AG04450 (cell line): ENCODE measurements at regions not wholly inside any gene's neighbourhood (a gene's known extent, or its start where the extent isn't known, plus 50 kb on each side); places are given as distances from the start of the nearest gene placed in this dataset.

Experiments used
- CTCF ChIA-PET: fragments of 300-600, 350-600 bp; formaldehyde crosslinking; extraction: SDS; loops from one replicate; lab custom pipeline; 2022; ENCODE audit warnings: antibody characterized with exemption, inconsistent platforms; lab: Charles Lee
- POLR2A ChIA-PET: fragments of 350-600 bp; formaldehyde crosslinking; extraction: SDS; loops from one replicate; lab custom pipeline; 2021; ENCODE audit warnings: antibody characterized with exemption, inconsistent platforms; lab: Yijun Ruan, JAX
- DNase-seq: peaks from one replicate; pipeline ENCODE4 v3.0.0-alpha.2; 2011; ENCODE audit warnings: low read depth, low spot score
- H3K27ac ChIP-seq: one replicate; pipeline ENCODE4 v1.5.1; 2012; ENCODE audit warnings: low read depth, low read length, control low read depth
- H3K27me3 ChIP-seq: one replicate; pipeline ENCODE4 v1.6.0; 2012; ENCODE audit warnings: low read length; ENCODE audit not compliant: control insufficient read depth, insufficient read depth
- H3K4me3 ChIP-seq: 2 replicates; pipeline ENCODE4 v1.5.1; 2011; ENCODE audit warnings: mild to moderate bottlenecking, low read depth, low read length, control low read depth
- H3K9me3 ChIP-seq: 2 replicates; pipeline ENCODE4 v1.5.1; 2012; ENCODE audit warnings: low read length; ENCODE audit not compliant: control insufficient read depth, insufficient read depth
- TF ChIP-seq, protein P1 (sequence below): IDR thresholded peaks from 2 replicates; pipeline ENCODE4 v1.5.1; 2011; ENCODE audit warnings: low read depth, low read length, control low read depth, inconsistent platforms

DNA sequence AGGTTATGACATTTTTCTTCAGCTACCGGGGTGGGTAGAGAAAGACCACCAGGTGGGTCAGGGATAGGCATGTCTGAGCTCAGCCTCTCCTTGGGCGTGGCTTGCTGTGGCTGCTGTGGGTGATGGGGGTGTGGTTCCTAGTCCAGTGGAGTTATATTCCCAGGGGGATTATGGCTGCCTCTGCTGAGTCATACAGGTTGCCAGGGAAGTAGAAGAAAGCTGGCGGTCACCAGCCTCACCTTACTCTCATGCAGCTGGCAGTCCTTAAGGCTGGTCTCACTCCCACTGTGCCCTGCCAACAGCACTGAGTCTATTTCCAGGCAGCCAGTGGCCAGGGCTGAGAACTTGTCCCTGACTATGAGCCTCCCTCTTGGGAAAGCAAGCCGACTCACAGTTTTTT, 130.0 kb downstream of the SCP2D1 start:
- no peak overlapping the region for H3K27ac ChIP-seq
- no peak for DNase-seq
- POLR2A ChIA-PET: no interaction called here
- H3K9me3 ChIP-seq: peaks cover 29% of the 10 kb centered on the region
- CTCF ChIA-PET: no interaction called here
- H3K4me3 ChIP-seq: no peak overlapping the region
- no peaks in the 10 kb centered on the region for H3K27me3 ChIP-seq
- TF ChIP-seq, protein P1, sequence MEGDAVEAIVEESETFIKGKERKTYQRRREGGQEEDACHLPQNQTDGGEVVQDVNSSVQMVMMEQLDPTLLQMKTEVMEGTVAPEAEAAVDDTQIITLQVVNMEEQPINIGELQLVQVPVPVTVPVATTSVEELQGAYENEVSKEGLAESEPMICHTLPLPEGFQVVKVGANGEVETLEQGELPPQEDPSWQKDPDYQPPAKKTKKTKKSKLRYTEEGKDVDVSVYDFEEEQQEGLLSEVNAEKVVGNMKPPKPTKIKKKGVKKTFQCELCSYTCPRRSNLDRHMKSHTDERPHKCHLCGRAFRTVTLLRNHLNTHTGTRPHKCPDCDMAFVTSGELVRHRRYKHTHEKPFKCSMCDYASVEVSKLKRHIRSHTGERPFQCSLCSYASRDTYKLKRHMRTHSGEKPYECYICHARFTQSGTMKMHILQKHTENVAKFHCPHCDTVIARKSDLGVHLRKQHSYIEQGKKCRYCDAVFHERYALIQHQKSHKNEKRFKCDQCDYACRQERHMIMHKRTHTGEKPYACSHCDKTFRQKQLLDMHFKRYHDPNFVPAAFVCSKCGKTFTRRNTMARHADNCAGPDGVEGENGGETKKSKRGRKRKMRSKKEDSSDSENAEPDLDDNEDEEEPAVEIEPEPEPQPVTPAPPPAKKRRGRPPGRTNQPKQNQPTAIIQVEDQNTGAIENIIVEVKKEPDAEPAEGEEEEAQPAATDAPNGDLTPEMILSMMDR: no peak

DNA sequence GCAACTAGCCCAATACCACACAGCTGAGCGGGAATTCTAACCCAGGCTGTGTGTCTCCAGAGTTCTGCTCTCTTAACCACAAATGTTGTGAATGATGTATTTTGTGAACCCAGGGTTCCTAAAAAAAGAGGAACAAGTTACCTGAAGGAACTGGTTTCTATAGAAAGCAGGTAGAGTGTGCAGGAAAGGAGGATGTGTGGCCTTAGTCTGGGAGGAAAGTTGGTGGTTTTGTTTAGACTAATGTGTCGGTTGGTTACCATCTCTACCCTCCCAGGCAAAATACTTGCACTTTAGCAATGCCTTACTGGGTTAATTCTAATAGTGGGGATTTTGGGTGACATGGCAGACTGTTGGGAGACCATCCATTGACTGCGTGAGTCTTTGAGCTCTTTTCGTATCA, 143.3 kb downstream of the SCP2D1 start:
- no peaks in the 10 kb centered on the region for H3K27me3 ChIP-seq
- TF ChIP-seq, protein P1: no peak
- POLR2A ChIA-PET: no interaction called here
- H3K9me3 ChIP-seq: peaks cover 8% of the 10 kb centered on the region
- H3K4me3 ChIP-seq: no peak overlapping the region
- no peak for DNase-seq
- CTCF ChIA-PET: no interaction called here
- H3K27ac ChIP-seq: no peak overlapping the region

DNA sequence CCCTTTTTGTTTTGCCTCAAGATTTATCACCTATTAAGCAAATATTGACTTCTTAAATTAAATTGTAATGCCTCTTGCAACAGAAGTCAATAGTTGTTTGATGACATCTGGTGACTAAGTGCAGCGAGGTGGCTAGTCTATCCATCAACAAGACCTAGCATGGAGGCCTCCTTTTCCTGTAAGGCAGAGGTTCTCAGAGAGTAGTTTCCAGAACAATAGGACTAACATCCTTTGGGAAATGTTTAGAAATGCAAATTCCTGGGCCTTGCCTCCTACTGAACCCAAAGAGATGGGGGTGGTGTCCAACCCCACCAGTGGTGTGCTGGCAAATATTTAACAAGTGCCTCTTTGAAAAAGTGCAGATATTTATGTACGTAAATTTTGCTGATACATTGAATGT, 143.7 kb downstream of the SCP2D1 start:
- Histone ChIP-seq H3K4me3 (no peak overlapping the region), H3K9me3 (peaks cover 8% of the 10 kb centered on the region), H3K27ac (no peak overlapping the region), H3K27me3 (no peaks in the 10 kb centered on the region)
- no peak for DNase-seq
- ChIA-PET POLR2A (no interaction called here), CTCF (no interaction called here)
- TF ChIP-seq, protein P1: no peak

DNA sequence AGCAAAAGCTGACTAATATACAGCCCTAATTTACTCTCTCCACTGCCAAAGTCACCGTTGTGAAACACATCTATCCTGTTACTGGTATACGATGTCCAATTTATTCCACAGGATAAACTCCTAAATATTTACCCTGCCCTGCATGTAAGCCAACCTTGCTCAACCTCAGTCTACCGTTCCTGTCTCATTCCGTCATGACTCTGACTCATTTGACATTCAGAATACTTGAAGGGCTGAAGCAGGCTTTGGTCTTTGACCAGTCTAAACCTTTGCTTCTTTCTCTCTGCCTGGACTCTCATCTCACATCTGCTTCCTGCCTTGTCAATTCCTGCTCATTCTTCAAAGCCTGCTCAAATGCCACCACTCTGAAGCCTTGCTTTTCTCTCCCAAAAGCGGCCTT, 157.5 kb downstream of the SCP2D1 start:
- ChIA-PET POLR2A (no interaction called here), CTCF (no interaction called here)
- no peak for DNase-seq
- TF ChIP-seq, protein P1: no peak
- Histone ChIP-seq H3K27me3 (no peaks in the 10 kb centered on the region), H3K27ac (no peak overlapping the region), H3K9me3 (peaks cover 25% of the 10 kb centered on the region), H3K4me3 (no peak overlapping the region)

DNA sequence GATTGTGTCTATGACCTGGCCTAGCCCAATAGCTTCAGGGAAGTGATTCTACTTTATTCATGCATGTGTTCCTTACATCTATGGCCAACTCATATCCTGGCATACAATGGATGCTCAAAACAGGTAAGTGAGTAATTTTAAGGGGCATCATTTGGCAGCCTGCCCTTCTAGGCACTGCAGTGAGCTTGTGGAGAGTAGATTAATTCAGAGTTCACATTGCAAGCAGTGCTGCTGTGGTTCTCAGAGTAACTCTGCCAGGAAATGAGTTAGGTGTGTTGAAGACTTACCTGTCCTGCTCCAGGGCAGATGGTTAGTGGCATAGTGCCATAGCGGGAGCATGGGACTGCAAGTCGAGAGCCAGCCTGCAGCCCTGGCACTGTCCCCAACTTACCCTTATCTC, 158.0 kb downstream of the SCP2D1 start:
- Histone ChIP-seq H3K9me3 (peaks cover 25% of the 10 kb centered on the region), H3K27ac (no peak overlapping the region), H3K4me3 (no peak overlapping the region), H3K27me3 (no peaks in the 10 kb centered on the region)
- ChIA-PET POLR2A (no interaction called here), CTCF (no interaction called here)
- TF ChIP-seq, protein P1: no peak
- no peak for DNase-seq
